Kidney epithelial cell (primary cell): ENCODE measurements at regions not wholly inside any gene's neighbourhood (a gene's known extent, or its start where the extent isn't known, plus 50 kb on each side); places are given as distances from the start of the nearest gene placed in this dataset.

Source experiments
- DNase-seq: peaks from one replicate; pipeline ENCODE4 v3.0.0-alpha.2; 2010; ENCODE audit warnings: low read depth
- H3K27me3 ChIP-seq: 2 replicates; pipeline ENCODE4 v1.6.0; 2011; ENCODE audit warnings: low read length; ENCODE audit not compliant: control insufficient read depth, insufficient read depth
- H3K36me3 ChIP-seq: 2 replicates; pipeline ENCODE4 v1.5.1; 2011; ENCODE audit warnings: low read length; ENCODE audit not compliant: control insufficient read depth, insufficient read depth
- H3K4me3 ChIP-seq: 2 replicates; pipeline ENCODE4 v1.5.1; 2011; ENCODE audit warnings: low read depth, mild to moderate bottlenecking, control low read depth, low read length
- TF ChIP-seq, protein P1 (sequence below): IDR thresholded peaks from 2 replicates; pipeline ENCODE4 v1.5.1; 2011; ENCODE audit warnings: mild to moderate bottlenecking, moderate library complexity, low read length, control low read depth, inconsistent platforms; ENCODE audit not compliant: insufficient read depth, poor library complexity, severe bottlenecking

DNA sequence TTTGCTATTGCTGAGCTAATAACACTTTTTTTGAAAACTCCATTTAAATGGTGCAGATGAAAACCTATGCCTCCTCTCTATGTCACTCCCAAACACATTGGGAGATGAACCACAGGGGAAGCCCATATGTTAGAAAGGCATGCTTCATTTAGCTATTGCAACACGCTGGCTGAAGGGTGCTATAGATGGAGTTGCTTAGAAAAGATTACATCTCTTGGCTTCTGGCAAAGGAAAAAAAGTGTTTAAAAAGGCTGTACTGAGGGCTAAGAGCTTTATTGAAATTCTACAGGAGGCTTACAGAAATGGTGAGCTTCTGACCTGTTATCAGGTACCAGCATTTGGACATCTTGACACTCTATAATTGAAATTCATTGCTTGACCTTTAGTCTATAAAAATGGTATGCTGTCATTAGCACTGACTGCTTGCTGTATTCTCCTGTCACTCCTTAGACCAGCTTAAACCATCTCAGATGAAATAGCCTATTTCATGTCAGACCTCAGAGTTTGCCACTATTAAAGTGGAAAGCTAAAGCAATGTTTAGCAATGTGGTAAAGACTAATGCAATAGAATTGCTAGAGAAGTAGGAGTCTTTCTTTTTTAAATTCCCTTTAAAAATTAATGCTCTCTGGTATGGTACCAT is 503.9 kb downstream of the CDH11 start:
- no peaks in the 10 kb centered on the region for H3K27me3 ChIP-seq
- H3K4me3 ChIP-seq = no peak overlapping the region
- TF ChIP-seq, protein P1, sequence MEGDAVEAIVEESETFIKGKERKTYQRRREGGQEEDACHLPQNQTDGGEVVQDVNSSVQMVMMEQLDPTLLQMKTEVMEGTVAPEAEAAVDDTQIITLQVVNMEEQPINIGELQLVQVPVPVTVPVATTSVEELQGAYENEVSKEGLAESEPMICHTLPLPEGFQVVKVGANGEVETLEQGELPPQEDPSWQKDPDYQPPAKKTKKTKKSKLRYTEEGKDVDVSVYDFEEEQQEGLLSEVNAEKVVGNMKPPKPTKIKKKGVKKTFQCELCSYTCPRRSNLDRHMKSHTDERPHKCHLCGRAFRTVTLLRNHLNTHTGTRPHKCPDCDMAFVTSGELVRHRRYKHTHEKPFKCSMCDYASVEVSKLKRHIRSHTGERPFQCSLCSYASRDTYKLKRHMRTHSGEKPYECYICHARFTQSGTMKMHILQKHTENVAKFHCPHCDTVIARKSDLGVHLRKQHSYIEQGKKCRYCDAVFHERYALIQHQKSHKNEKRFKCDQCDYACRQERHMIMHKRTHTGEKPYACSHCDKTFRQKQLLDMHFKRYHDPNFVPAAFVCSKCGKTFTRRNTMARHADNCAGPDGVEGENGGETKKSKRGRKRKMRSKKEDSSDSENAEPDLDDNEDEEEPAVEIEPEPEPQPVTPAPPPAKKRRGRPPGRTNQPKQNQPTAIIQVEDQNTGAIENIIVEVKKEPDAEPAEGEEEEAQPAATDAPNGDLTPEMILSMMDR = no peak

DNA sequence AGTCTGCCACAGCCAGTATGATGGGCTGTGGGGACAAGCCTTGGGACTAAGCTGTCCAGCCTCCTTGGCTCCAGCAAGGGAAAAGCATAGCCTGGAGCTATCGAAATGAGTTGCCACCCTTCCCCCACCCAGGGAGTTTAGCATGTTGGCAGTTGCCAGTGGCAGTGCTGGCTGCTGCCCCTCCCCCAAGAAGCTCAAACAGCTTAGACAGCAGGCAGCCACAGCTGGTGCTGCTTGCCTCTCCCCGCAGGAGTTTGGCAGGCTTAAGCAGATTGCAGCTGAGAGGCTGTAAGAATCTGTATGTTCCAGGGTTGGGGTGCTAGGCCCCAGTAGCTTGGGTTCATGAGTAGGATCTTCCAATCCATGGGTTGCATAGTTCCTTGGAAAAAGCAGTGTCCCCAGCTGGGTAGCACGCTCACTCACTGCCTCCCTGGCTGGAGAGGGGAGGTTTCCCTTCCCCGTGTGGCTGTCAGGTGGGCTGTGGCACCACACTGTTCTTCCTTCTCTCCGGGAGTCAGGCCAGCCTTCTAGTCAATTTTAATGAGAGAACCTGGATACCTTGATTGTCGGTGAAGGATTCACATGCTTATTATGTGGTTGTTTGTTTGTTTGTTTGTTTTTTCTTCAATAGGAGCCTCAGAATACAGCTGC is 506.1 kb downstream of the CDH11 start:
- no peak for DNase-seq
- no peaks in the 10 kb centered on the region for H3K36me3 ChIP-seq
- TF ChIP-seq, protein P1 = no peak
- H3K27me3 ChIP-seq = no peaks in the 10 kb centered on the region
- no peak overlapping the region for H3K4me3 ChIP-seq

More for the DNA sequence above, 503.9 kb downstream of the CDH11 start:
- H3K36me3 ChIP-seq = no peaks in the 10 kb centered on the region
- DNase-seq = no peak

DNA sequence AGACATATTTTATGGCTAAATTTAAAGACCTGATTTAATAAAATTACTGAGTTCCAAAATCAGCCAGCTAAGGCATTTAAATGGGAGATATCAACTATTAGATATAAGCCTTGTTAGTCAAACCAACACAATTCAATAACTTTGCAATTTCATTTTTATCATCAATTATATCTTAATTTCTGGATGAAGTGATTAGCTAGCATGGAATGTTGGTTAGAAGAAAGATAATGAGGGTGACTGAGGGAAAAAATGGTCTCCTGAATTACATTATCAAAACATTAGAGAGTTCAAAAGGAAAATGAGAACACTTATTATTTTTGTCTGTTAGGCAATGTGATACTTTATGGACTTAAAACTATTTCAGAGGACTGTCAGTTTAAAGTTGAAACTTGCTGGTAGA is 525.7 kb downstream of the CDH11 start:
- no peaks in the 10 kb centered on the region for H3K27me3 ChIP-seq
- H3K36me3 ChIP-seq = no peaks in the 10 kb centered on the region
- H3K4me3 ChIP-seq = no peak overlapping the region
- TF ChIP-seq, protein P1 = no peak
- DNase-seq = no peak

DNA sequence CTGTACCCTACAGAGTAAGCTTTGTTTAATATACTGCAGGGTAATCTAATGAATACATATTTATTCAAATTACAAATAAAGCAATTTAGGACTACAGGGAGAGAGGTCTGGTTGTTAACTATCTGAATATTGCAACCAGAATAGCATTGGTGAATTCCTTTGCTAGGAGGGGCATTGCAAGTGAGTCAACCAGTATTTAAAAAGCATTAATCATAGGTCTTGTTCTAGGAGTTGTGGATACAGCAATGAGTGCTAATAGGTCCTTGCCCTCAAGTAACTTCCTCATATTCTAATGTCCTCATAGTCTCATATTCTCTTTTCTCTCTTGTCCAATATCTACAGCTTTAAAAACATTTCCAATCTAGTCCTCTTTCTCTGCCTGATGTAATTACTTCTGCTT is 531.4 kb downstream of the CDH11 start:
- DNase-seq = no peak
- no peak overlapping the region for H3K4me3 ChIP-seq
- TF ChIP-seq, protein P1 = no peak
- H3K36me3 ChIP-seq = no peaks in the 10 kb centered on the region
- H3K27me3 ChIP-seq = no peaks in the 10 kb centered on the region

DNA sequence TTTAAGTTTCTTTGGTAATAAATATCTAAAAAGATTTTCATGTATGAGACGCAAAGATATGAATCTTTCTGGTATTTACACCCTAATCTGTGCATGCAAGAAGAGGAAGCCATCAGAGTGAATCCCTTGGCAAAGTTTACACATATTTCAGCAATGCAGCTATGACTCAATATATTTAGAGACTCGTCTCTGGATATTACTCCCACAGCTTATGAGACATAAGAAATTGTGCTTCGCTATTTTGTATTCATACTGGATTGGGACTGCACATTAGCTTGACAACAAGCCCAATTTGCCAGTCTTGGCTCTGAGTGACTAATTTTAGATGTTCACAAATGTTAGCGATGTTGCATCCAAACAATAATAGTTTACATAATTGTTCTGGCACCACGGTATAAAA is 532.0 kb downstream of the CDH11 start:
- TF ChIP-seq, protein P1 = no peak
- Histone ChIP-seq H3K27me3 (no peaks in the 10 kb centered on the region), H3K4me3 (no peak overlapping the region), H3K36me3 (no peaks in the 10 kb centered on the region)
- no peak for DNase-seq

DNA sequence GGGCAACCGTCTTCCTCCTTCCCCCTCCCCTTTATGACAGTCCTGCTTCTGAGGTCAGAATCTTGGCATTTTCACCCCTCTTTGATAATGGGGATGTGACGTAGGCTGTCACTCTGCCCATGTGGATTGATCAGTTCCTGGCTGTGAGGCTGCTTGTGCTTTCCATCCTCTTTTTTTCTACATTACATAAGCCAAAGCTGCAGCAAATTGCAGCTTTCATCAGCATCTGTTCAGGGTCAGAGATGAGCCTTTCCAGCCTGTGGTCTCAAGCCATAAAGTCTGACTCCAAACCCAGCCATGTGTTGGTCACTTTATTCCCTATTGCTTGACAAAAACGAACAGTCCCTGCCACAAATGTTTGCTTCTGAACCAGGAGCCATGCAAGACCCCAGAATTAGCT is 535.1 kb downstream of the CDH11 start:
- no peak for DNase-seq
- no peak overlapping the region for H3K4me3 ChIP-seq
- TF ChIP-seq, protein P1 = no peak
- H3K27me3 ChIP-seq = no peaks in the 10 kb centered on the region
- no peaks in the 10 kb centered on the region for H3K36me3 ChIP-seq
